Activated naive CD4-positive, alpha-beta T cell treated with anti-CD3 and anti-CD28 coated beads, Interleukin-2, amount 50 U/mL, for 72 hours (primary cell): ENCODE measurements at regions not wholly inside any gene's neighbourhood (a gene's known extent, or its start where the extent isn't known, plus 50 kb on each side); places are given as distances from the start of the nearest gene placed in this dataset.

Experiments
- ATAC-seq, 2 donors: fragments of 150-1000 bp; cut with Tn5 transposase; 2 replicates each; pipeline ENCODE4 v1.10.0; 2021; ENCODE audit warnings: mild to moderate bottlenecking in 2 of 2, moderate library complexity in 2 of 2
- DNase-seq, 2 donors: peaks; one replicate each; pipeline ENCODE4 v3.0.0; 2021 to 2022; ENCODE audit warnings: low spot score in 2 of 2
- H3K27ac Mint-ChIP-seq, 2 donors: one replicate each; pipeline ENCODE4 v1.8.0; 2022; ENCODE audit warnings: mild to moderate bottlenecking in 2 of 2, mixed read lengths in 2 of 2
- H3K36me3 Mint-ChIP-seq, 2 donors: one replicate each; pipeline ENCODE4 v1.8.0; 2022; ENCODE audit warnings: mixed read lengths in 2 of 2
- H3K9me3 Mint-ChIP-seq, 2 donors: one replicate each; pipeline ENCODE4 v1.8.0; 2022; ENCODE audit warnings: mixed read lengths in 2 of 2

DNA sequence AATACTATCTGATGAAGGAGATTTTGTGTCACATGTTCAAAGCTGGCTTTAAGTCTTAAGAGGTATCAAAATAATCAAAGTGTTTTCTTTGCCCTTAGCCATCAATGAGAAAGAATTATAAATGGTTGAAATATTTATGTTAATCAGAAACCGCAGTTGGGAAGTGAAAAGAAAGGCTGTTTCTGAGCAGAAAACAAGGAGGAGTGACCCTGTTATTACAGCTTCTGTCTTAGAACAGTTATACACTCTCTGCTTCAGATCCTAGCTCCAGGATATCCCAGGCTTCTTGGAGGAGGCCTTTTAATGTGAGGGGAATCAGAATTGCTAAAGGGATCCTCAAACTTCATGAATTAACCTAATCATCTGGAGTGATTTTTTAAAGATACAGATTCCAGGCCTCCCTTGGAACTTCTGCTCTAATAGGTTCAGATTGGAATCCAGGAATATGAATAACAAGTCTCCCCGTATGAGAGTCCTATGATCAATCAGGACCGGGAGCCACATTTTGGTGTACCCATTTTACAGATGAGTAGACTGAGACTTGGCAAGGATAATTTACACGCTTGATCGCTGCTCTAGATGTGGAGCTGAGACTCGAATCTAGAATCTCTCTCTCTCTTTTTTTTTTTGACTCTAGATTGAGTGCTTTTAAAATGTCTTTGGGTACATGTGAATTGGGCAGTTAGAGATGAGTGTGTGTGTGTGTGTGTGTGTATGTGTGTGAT, 50.8 kb upstream of the JAG1 start:
- ATAC-seq (no peak), DNase-seq (no peak)
- Mint-ChIP-seq H3K36me3 (no peaks in the 10 kb centered on the region), H3K27ac (no peak overlapping the region), H3K9me3 (peaks cover 0 to 8% of the 10 kb centered on the region in 2 donors)

DNA sequence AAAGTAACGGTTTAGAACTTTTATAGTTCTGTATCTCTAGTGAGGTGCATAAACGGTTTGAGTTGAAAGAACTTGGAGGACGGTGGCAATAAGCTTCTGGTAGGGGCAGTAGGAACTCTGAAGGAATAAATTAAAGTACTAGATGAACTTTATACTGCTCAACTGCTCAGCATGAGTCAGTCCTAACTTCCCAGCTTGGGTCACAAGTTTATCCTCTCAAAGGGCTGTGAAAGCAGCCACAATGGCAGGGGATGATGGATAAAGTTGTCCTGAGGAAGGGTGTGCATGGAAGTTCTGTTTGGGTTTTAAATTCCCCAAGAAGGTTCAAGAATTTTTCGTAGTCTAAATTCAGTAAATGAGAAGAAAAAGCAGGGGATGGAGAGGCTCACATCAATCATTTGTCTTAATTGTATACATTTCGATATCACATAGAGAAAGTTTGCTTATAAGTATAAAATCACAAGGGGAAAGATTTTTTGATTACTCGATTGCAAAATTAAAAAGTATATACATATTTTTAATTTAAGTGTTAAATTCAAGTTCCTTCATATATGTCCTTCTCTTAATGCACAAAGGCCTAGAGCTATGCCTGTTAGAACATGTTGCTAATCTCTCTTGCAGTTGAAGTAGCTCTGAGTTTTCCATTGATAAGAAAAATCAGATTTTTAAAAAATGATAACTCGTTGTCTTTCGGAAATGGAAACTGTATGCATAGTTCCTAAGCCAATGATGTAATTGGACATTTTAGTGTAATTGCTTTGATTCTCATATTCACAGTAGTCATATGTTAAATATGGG, 55.3 kb upstream of the JAG1 start:
- H3K9me3 Mint-ChIP-seq, result peaks cover 0 to 10% of the 10 kb centered on the region in 2 donors
- DNase-seq (no peak), ATAC-seq (no peak)
- peaks cover 0 to 4% of the 10 kb centered on the region in 2 donors for H3K36me3 Mint-ChIP-seq
- no peak overlapping the region for H3K27ac Mint-ChIP-seq

- Mint-ChIP-seq H3K27ac (no peak overlapping the region), H3K9me3 (peaks cover 0 to 10% of the 10 kb centered on the region in 2 donors), H3K36me3 (peaks cover 0 to 4% of the 10 kb centered on the region in 2 donors)
- DNase-seq (no peak), ATAC-seq (no peak)
Observed at GRCh38 chr20:10729785-10730184, 56.0 kb upstream of the JAG1 start.

GRCh38 chr20:10730629-10731183, 56.9 kb upstream of the JAG1 start:
- H3K36me3 Mint-ChIP-seq, result peaks cover 0 to 4% of the 10 kb centered on the region in 2 donors
- no peak for ATAC-seq
- H3K27ac Mint-ChIP-seq, result no peak overlapping the region
- DNase-seq, result no peak
- peaks cover 0 to 10% of the 10 kb centered on the region in 2 donors for H3K9me3 Mint-ChIP-seq

- H3K36me3 Mint-ChIP-seq, result peaks cover 0 to 4% of the 10 kb centered on the region in 2 donors
- DNase-seq (no peak), ATAC-seq (no peak)
- no peak overlapping the region for H3K27ac Mint-ChIP-seq
- peaks cover 0 to 10% of the 10 kb centered on the region in 2 donors for H3K9me3 Mint-ChIP-seq
Observed at GRCh38 chr20:10731190-10731965, 57.6 kb upstream of the JAG1 start.

DNA sequence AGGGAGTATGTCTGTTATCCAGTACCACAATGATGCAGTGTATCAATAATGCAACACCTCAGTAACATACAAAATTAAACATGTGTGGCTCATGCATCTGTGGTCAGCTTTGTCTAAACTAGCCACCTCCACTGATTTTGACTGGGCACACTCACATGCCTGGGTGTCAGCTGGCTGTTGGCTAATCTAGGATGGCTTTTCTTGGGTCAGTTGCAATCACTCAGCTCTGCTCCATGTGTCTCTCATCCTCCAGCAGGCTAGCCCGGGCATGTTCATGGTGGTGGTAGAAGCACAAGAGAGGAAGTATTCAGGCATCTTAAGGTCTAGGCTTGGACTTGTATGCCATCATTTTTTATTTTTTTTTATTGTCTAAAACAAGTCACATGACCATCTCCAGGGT, 59.3 kb upstream of the JAG1 start:
- Mint-ChIP-seq H3K36me3 (peaks cover 0 to 4% of the 10 kb centered on the region in 2 donors), H3K9me3 (peaks cover 0 to 3% of the 10 kb centered on the region in 2 donors), H3K27ac (no peak overlapping the region)
- ATAC-seq (no peak), DNase-seq (no peak)

- no peak overlapping the region for H3K27ac Mint-ChIP-seq
- H3K9me3 Mint-ChIP-seq, result peaks cover 0 to 2% of the 10 kb centered on the region in 2 donors
- no peak for DNase-seq
- H3K36me3 Mint-ChIP-seq, result peaks cover 0 to 4% of the 10 kb centered on the region in 2 donors
- ATAC-seq, result no peak
Observed at GRCh38 chr20:10735195-10735949, 61.6 kb upstream of the JAG1 start.

DNA sequence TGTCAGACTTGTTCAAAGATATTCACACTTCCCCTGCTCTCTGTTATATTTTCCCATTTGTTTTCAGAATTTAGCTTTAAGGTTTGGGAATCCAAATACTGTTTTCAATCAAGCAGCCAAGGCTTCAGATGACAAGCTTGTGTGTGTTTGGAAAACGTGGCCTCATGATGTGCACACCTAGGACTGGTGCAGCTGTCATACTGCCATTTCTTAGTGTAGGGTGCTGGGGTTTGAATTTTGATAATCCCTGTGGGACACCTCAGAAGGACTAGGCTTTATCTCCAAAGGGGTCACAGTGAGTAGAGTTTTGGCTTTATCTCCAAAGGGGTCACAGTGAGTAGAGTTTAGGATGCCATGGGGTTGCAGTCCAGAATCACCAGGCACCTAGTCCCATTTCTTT, 65.3 kb upstream of the JAG1 start:
- no peak for DNase-seq
- Mint-ChIP-seq H3K9me3 (no peaks in the 10 kb centered on the region), H3K36me3 (no peaks in the 10 kb centered on the region), H3K27ac (no peak overlapping the region)
- ATAC-seq, result no peak

GRCh38 chr20:10739566-10739965, 65.8 kb upstream of the JAG1 start:
- DNase-seq (no peak), ATAC-seq (no peak)
- H3K9me3 Mint-ChIP-seq, result no peaks in the 10 kb centered on the region
- no peak overlapping the region for H3K27ac Mint-ChIP-seq
- H3K36me3 Mint-ChIP-seq, result no peaks in the 10 kb centered on the region

DNA sequence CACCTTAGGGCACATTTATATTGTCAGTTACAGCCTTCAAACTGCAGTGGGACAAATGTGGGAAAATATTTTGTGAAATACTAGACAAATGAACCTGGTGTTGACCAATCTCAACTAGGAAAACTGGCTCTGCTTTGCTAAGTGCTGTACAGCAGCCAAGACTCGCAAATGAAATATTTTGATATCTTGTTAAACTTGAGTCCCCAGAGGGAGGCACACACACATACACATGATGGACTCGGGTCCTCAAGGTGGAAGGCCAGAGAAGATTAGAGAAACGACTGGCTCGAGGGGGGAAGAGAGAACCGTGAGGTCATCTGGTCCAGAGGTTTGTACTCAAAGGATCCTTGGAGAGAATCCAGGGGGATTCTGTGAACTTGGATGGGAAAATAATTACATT, 67.3 kb upstream of the JAG1 start:
- DNase-seq (no peak), ATAC-seq (no peak)
- Mint-ChIP-seq H3K36me3 (no peaks in the 10 kb centered on the region), H3K27ac (no peak overlapping the region), H3K9me3 (no peaks in the 10 kb centered on the region)

- no peak for ATAC-seq
- Mint-ChIP-seq H3K36me3 (no peaks in the 10 kb centered on the region), H3K27ac (no peak overlapping the region), H3K9me3 (no peaks in the 10 kb centered on the region)
- no peak for DNase-seq
Observed at GRCh38 chr20:10745790-10746189, 72.0 kb upstream of the JAG1 start.

DNA sequence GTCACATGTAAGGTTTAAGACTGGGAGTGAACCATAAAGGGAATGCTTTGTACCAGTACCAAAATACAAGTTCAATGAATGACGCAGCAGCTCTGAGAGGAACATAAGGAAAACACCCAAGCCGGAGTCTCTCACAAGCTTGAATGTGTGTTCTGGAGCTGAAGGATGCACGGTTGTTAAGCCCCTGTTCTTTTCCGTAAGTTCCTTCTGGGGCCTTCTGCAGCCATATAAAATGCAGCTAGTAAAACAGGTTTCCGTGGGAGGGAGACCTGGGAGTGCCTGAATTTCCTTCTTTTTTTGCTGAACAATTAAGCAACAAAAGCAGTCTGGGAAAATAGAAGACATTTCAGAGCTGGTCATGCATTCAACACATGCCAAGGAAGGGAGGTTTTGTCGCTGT, 73.2 kb upstream of the JAG1 start:
- no peak for DNase-seq
- Mint-ChIP-seq H3K27ac (no peak overlapping the region), H3K9me3 (no peaks in the 10 kb centered on the region), H3K36me3 (no peaks in the 10 kb centered on the region)
- no peak for ATAC-seq

GRCh38 chr20:10749084-10749483, 75.3 kb upstream of the JAG1 start:
- Mint-ChIP-seq H3K27ac (no peak overlapping the region), H3K9me3 (no peaks in the 10 kb centered on the region), H3K36me3 (no peaks in the 10 kb centered on the region)
- no peak for DNase-seq
- ATAC-seq, result no peak

DNA sequence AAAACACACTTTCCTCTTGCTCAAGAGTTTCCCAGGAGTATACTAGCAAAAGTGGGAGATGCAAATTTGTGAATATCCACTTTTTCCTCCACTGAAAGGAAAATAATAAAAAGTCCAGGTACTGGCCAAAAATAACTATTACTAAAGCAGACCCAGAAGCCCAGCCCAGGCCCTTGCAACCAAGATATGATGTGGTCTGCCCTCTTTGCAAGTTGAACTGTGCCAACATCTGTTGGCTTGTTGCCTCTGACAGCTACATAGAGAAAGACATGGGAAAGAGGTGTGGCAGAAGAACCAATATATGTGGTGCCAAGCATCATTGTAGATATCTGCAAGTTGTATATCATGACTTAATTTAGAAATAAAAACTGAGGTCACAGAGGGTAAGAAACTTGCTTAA, 78.4 kb upstream of the JAG1 start:
- DNase-seq (no peak), ATAC-seq (no peak)
- Mint-ChIP-seq H3K36me3 (no peaks in the 10 kb centered on the region), H3K9me3 (no peaks in the 10 kb centered on the region), H3K27ac (no peak overlapping the region)

GRCh38 chr20:10754824-10755223, 81.0 kb upstream of the JAG1 start:
- ATAC-seq (no peak), DNase-seq (no peak)
- H3K27ac Mint-ChIP-seq, result no peak overlapping the region
- H3K36me3 Mint-ChIP-seq, result no peaks in the 10 kb centered on the region
- no peaks in the 10 kb centered on the region for H3K9me3 Mint-ChIP-seq

GRCh38 chr20:10758446-10758845, 84.6 kb upstream of the JAG1 start:
- DNase-seq (no peak), ATAC-seq (no peak)
- no peaks in the 10 kb centered on the region for H3K9me3 Mint-ChIP-seq
- H3K36me3 Mint-ChIP-seq, result no peaks in the 10 kb centered on the region
- H3K27ac Mint-ChIP-seq, result no peak overlapping the region
